OCI-LY7 (cell line): ENCODE measurements at regions not wholly inside any gene's neighbourhood (a gene's known extent, or its start where the extent isn't known, plus 50 kb on each side); places are given as distances from the start of the nearest gene placed in this dataset.

Experiments used
- BruUV-seq: library from RNA; stranded (reverse); fragments of 400-500 nt; replicated peaks from 2 replicates; lab custom pipeline; 2021; lab: Mats Ljungman, UMichigan
- CTCF ChIA-PET: fragments of 300-600 bp; sonication (Branson Sonifier 250); formaldehyde crosslinking; loops from one replicate; lab custom pipeline; 2022; ENCODE audit warnings: antibody characterized with exemption; ENCODE audit not compliant: unreplicated experiment; lab: Charles Lee
- POLR2A ChIA-PET: fragments of 300-600 bp; sonication (Branson Sonifier 250); formaldehyde crosslinking; loops from one replicate; lab custom pipeline; 2022; ENCODE audit warnings: antibody characterized with exemption; lab: Charles Lee
- DNase-seq: peaks from one replicate; pipeline ENCODE4 v3.0.0-alpha.2; 2015; ENCODE audit warnings: low spot score
- H2AFZ ChIP-seq: fragments of 200-600 bp; sonication (generic), shearing (Covaris generic); 2 replicates; pipeline ENCODE4 v1.6.1; 2014; ENCODE audit warnings: mild to moderate bottlenecking, antibody characterized with exemption, low read length, moderate library complexity
- H3K27ac ChIP-seq: fragments of 200-600 bp; sonication (generic); 2 replicates; pipeline ENCODE4 v1.5.1; 2014; ENCODE audit warnings: mixed run types, low read depth, mild to moderate bottlenecking, moderate library complexity, low read length, inconsistent platforms; ENCODE audit not compliant: poor library complexity, severe bottlenecking
- H3K36me3 ChIP-seq: fragments of 200-600 bp; sonication (generic); 2 replicates; pipeline ENCODE4 v1.6.1; 2014; ENCODE audit warnings: mild to moderate bottlenecking, antibody characterized with exemption, low read length, moderate library complexity, mixed read lengths; ENCODE audit not compliant: insufficient read depth
- H3K4me1 ChIP-seq: fragments of 200-600 bp; sonication (generic); 2 replicates; pipeline ENCODE4 v1.5.1; 2014; ENCODE audit warnings: mild to moderate bottlenecking, low read length; ENCODE audit not compliant: insufficient read depth, poor library complexity, severe bottlenecking
- H3K4me2 ChIP-seq: fragments of 200-600 bp; sonication (generic); 2 replicates; pipeline ENCODE4 v1.6.1; 2014; ENCODE audit warnings: mild to moderate bottlenecking, low read length
- H3K4me3 ChIP-seq: fragments of 200-600 bp; sonication (generic); 2 replicates; pipeline ENCODE4 v1.5.1; 2014; ENCODE audit warnings: mild to moderate bottlenecking, low read depth, low read length; ENCODE audit not compliant: poor library complexity, severe bottlenecking
- H3K79me2 ChIP-seq: fragments of 200-600 bp; sonication (generic); 2 replicates; pipeline ENCODE4 v1.6.1; 2016; ENCODE audit warnings: low read depth, mild to moderate bottlenecking, low read length, moderate library complexity, mixed read lengths; ENCODE audit not compliant: insufficient read depth
- H3K9me2 ChIP-seq: fragments of 200-600 bp; sonication (generic); 2 replicates; pipeline ENCODE4 v1.6.1; 2016; ENCODE audit warnings: mild to moderate bottlenecking, low read length, mixed read lengths; ENCODE audit not compliant: insufficient read depth
- H3K9me3 ChIP-seq: fragments of 200-600 bp; sonication (generic); 2 replicates; pipeline ENCODE4 v1.6.1; 2014; ENCODE audit warnings: mild to moderate bottlenecking, mixed run types, low read length, mixed read lengths
- H4K20me1 ChIP-seq: fragments of 200-600 bp; sonication (generic); 2 replicates; pipeline ENCODE4 v1.6.1; 2014; ENCODE audit warnings: mild to moderate bottlenecking, antibody characterized with exemption, low read length, moderate library complexity, mixed read lengths; ENCODE audit not compliant: insufficient read depth
- EZH2phosphoT487 ChIP-seq: fragments of 200-600 bp; sonication (generic); IDR thresholded peaks from 2 replicates; pipeline ENCODE4 v1.6.1; 2018; ENCODE audit warnings: low read depth, borderline replicate concordance, mild to moderate bottlenecking, mixed run types, antibody characterized with exemption, low read length, moderate library complexity, mixed read lengths
- intact Hi-C: fragments of 100-400 bp; cut with micrococcal nuclease; formaldehyde crosslinking; loops from one replicate; pipeline ENCODE4 v1.10.0; 2022; ENCODE audit not compliant: unreplicated experiment
- TF ChIP-seq, protein P1 (sequence below): fragments of 200-600 bp; sonication (generic); conservative IDR thresholded peaks from 2 replicates; pipeline ENCODE4 v1.5.1; 2014; ENCODE audit warnings: mild to moderate bottlenecking, antibody characterized with exemption, low read length, moderate library complexity, mixed read lengths

DNA sequence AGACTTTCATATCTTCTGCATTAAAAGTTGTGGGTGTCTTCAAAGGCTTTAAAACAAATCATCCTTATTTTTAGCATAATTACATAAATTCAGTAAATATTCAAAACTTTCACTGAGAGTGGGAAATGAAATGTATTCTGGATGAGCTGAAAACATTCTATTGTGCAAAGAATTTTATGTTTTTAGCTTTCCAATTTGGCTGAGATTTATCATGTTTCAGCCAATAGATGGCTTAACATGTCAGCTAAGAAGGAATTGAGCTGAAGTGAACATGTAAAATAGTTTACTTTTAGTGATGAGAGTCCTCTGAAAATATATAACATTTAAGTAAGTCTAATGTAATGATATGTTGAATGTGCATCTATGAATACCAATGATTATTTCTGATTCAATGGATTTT, 213.5 kb upstream of the GIMD1 start:
- TF ChIP-seq, protein P1, sequence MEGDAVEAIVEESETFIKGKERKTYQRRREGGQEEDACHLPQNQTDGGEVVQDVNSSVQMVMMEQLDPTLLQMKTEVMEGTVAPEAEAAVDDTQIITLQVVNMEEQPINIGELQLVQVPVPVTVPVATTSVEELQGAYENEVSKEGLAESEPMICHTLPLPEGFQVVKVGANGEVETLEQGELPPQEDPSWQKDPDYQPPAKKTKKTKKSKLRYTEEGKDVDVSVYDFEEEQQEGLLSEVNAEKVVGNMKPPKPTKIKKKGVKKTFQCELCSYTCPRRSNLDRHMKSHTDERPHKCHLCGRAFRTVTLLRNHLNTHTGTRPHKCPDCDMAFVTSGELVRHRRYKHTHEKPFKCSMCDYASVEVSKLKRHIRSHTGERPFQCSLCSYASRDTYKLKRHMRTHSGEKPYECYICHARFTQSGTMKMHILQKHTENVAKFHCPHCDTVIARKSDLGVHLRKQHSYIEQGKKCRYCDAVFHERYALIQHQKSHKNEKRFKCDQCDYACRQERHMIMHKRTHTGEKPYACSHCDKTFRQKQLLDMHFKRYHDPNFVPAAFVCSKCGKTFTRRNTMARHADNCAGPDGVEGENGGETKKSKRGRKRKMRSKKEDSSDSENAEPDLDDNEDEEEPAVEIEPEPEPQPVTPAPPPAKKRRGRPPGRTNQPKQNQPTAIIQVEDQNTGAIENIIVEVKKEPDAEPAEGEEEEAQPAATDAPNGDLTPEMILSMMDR = no peak
- TF ChIP-seq EZH2phosphoT487 = no peak
- H3K9me3 ChIP-seq = no peaks in the 10 kb centered on the region
- intact Hi-C loops = no loop called here
- no peak overlapping the region for H3K4me3 ChIP-seq
- POLR2A ChIA-PET = interaction anchor here (0.5 kb wide), 1 partner anchor 74 kb away, joined by 5 read pairs; no protein-coding TSS in a partner anchor
- no peak overlapping the region for H3K27ac ChIP-seq
- no peaks in the 10 kb centered on the region for H3K79me2 ChIP-seq
- CTCF ChIA-PET = no interaction called here
- no peaks in the 10 kb centered on the region for H3K4me1 ChIP-seq
- no peak overlapping the region for H3K4me2 ChIP-seq
- H4K20me1 ChIP-seq = no peaks in the 10 kb centered on the region
- no peaks in the 10 kb centered on the region for H3K9me2 ChIP-seq
- no peak overlapping the region for H2AFZ ChIP-seq
- no TSS peak for BruUV-seq
- no peaks in the 10 kb centered on the region for H3K36me3 ChIP-seq
- DNase-seq = no peak

GRCh38 chr4:106579236-106579635, 210.7 kb upstream of the GIMD1 start:
- BruUV-seq = no TSS peak
- intact Hi-C loops = no loop called here
- POLR2A ChIA-PET = interaction anchor here (0.7 kb wide), 1 partner anchor 952 kb away, joined by 5 read pairs; no protein-coding TSS in a partner anchor
- Histone ChIP-seq H3K4me2 (no peak overlapping the region), H3K4me1 (no peaks in the 10 kb centered on the region), H3K4me3 (no peak overlapping the region), H4K20me1 (no peaks in the 10 kb centered on the region), H3K9me3 (no peaks in the 10 kb centered on the region), H3K36me3 (no peaks in the 10 kb centered on the region), H2AFZ (no peak overlapping the region), H3K79me2 (no peaks in the 10 kb centered on the region), H3K9me2 (no peaks in the 10 kb centered on the region), H3K27ac (no peak overlapping the region)
- no peak for DNase-seq
- CTCF ChIA-PET = no interaction called here
- TF ChIP-seq, protein P1 = no peak
- TF ChIP-seq EZH2phosphoT487 = no peak

- Histone ChIP-seq H3K27ac (no peak overlapping the region), H3K79me2 (no peaks in the 10 kb centered on the region), H2AFZ (no peak overlapping the region), H4K20me1 (no peaks in the 10 kb centered on the region), H3K36me3 (no peaks in the 10 kb centered on the region), H3K9me2 (no peaks in the 10 kb centered on the region), H3K4me3 (no peak overlapping the region), H3K4me2 (no peak overlapping the region), H3K9me3 (no peaks in the 10 kb centered on the region), H3K4me1 (no peaks in the 10 kb centered on the region)
- no peak for DNase-seq
- ChIA-PET CTCF (no interaction called here), POLR2A (interaction anchor here (0.6 to 0.7 kb wide), 2 partner anchors 351 to 723 kb away, joined by 3 read pairs; no protein-coding TSS in a partner anchor)
- intact Hi-C loops = no loop called here
- no TSS peak for BruUV-seq
- TF ChIP-seq, protein P1 = no peak
- TF ChIP-seq EZH2phosphoT487 = no peak
Measured at GRCh38 chr4:106569146-106570031, 200.8 kb upstream of the GIMD1 start.
